HL-60 (cell line): ENCODE measurements at regions not wholly inside any gene's neighbourhood (a gene's known extent, or its start where the extent isn't known, plus 50 kb on each side); places are given as distances from the start of the nearest gene placed in this dataset.

Experiments
- CTCF ChIP-seq: IDR thresholded peaks from one replicate; pipeline ENCODE4 v1.5.1; 2011; ENCODE audit warnings: low read length, control low read depth, inconsistent platforms; ENCODE audit not compliant: insufficient read depth
- GABPA ChIP-seq: IDR thresholded peaks from 2 replicates; pipeline ENCODE4 v1.6.1; 2012; ENCODE audit warnings: low read depth
- POLR2AphosphoS5 ChIP-seq: IDR thresholded peaks from 2 replicates; pipeline ENCODE4 v1.6.1; 2012; ENCODE audit warnings: low read depth
- REST ChIP-seq: IDR thresholded peaks from 2 replicates; pipeline ENCODE4 v1.6.1; 2012; ENCODE audit warnings: low read depth; ENCODE audit not compliant: insufficient replicate concordance
- SPI1 ChIP-seq: IDR thresholded peaks from 2 replicates; pipeline ENCODE4 v1.6.1; 2012; ENCODE audit warnings: low read depth, mild to moderate bottlenecking, borderline replicate concordance

- TF ChIP-seq CTCF, result no peak
- TF ChIP-seq GABPA, result no peak
- TF ChIP-seq SPI1, result no peak
- TF ChIP-seq POLR2AphosphoS5, result no peak
- no peak for TF ChIP-seq REST
These were observed 203.7 kb downstream of the OTOR start for GRCh38 chr20:16951876-16952275.
